Femur (tissue), 1 donor: ENCODE measurements at regions not wholly inside any gene's neighbourhood (a gene's known extent, or its start where the extent isn't known, plus 50 kb on each side); places are given as distances from the start of the nearest gene placed in this dataset.
"Not testable (repeated sequence)": the region's sequence is repeated elsewhere in the genome, so short reads cannot be mapped to it uniquely, and the experiment has no call there.

Experiments used
- DNase-seq: peaks from one replicate; pipeline ENCODE4 v3.0.0-alpha.2; 2017

DNA sequence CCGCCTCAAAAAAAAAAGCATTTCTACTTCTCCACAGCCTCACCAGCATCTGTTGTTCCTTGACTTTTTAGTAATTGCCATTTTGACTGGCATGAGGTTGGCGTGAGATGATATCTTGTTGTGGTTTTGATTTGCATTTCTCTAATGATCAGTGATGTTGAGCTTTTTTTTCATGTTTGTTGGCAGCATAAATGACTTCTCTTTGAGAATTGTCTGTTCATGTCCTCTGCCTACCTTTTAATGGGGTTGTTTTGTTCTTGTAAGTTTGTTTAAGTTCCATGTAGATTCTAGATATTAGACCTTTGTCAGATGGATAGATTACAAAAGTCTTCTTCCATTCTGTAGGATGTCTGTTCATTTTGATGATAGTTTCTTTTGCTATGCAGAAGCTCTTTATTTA, 182.9 kb downstream of the FOXG1 start:
- no peak for DNase-seq

- DNase-seq, result no peak
Measured at GRCh38 chr14:28952161-28952560, 185.6 kb downstream of the FOXG1 start.

DNA sequence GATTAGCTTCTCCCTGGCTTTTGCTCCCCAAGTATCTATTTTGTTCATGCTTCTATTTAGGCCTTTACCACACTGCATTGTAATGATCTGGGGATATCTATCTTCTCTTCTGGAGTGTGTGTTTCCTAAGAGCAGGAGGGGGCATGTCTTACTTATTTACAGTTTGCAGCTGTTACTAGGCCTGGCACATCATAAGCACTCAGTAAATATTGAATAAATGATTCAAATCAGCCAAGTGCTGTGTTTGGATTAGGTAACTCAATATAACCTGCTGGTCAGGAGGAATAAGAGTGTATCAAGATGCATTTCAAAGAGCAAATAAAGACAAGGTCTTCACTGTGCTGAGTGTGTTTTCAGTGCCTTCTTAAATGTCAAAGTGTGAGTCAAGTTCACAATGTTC, 186.1 kb downstream of the FOXG1 start:
- no peak for DNase-seq

GRCh38 chr14:28953973-28954372, 187.4 kb downstream of the FOXG1 start:
- DNase-seq, result no peak

GRCh38 chr14:28966416-28967233, 200.0 kb downstream of the FOXG1 start:
- DNase-seq, result no peak

GRCh38 chr14:28975084-28975483, 208.5 kb downstream of the FOXG1 start:
- DNase-seq, result no peak

- DNase-seq, result no peak
Measured at GRCh38 chr14:28982228-28982627, 215.6 kb downstream of the FOXG1 start.

DNA sequence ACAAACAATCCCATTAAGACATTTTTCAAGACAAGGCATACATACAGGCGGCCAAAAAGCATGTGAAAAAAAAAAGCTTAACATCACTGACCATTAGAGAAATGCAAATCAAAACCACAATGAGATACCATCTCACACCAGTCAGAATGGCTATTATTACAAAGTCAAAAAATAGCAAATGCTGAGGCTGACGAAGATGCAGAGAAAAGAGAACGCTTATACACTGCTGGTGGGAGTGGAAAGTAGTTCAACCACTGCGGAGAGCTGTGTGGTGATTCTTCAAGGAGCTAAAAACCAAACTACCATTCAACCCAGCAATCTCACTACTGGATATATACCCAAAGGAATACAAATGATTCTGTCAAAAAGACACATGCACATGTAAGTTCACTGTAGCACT, 216.7 kb downstream of the FOXG1 start:
- DNase-seq, result no peak

DNA sequence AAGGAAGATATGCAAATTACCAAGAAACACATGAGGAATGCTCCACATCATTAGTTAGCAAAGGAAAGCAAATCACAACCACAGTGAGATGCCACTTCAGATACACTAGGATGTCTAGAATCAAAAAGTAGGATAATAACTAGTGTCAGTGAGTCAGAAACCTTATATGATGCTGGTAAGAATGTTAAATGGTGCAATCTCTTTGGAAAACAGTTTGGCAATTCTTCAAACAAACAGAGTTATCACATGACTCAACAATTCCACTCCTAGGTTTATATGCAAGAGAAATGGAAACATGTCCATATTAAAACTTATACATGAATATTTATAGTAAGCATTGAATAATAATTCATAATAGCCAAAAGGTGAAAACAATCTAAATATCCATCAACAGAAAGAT, 220.9 kb downstream of the FOXG1 start:
- no peak for DNase-seq

GRCh38 chr14:28997196-28997595, 230.6 kb downstream of the FOXG1 start:
- DNase-seq, result not testable (repeated sequence)

GRCh38 chr14:28999656-29000055, 233.1 kb downstream of the FOXG1 start:
- no peak for DNase-seq

- DNase-seq, result no peak
Measured at GRCh38 chr14:29005647-29006046, 239.1 kb downstream of the FOXG1 start.

- no peak for DNase-seq
Measured at GRCh38 chr14:29007990-29008389, 241.4 kb downstream of the FOXG1 start.

DNA sequence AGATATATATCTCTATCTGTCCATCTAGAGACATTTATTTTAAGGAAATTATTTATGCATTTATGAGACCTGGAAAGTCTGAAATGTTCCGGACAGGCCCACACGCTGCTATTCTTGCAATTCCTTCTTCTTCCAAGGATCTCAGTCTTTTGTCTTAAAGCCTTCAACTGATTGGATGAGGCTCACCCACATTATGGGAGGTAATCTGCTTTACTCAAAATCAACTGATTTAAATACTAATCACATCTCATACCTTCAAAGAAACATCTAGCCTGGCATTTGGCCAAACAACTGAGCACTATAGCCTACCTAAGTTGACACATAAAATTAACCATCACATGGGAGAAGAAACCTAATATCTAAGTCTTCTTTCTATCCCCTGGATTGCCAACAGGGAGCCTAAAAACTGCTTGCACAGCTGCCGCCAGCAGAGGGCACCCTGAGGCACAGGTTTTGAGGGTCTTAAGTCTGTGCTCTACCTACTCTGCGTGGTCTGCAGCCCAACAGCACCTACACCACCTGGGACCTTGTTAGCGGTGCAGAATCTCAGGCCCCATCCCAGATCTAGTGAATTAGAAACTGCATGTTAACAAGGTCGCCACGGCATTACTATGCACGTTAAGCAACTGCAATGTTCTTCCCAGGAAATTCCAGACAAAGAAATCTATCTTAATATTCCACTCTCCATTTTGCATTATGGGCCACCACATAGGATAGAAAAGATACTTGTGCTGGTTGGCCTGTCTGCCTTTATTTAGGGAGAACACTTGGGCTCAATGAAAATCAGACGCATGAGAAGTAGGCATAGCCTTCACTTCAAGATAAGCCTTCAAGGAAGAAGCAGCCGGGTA, 249.7 kb downstream of the FOXG1 start:
- DNase-seq, result peak; percentile 37

GRCh38 chr14:29023505-29023904, 256.9 kb downstream of the FOXG1 start:
- DNase-seq, result not testable (repeated sequence)

GRCh38 chr14:29027441-29027840, 260.9 kb downstream of the FOXG1 start:
- not testable (repeated sequence) for DNase-seq

- DNase-seq, result not testable (repeated sequence)
Measured at GRCh38 chr14:29027941-29028705, 261.5 kb downstream of the FOXG1 start.

- no peak for DNase-seq
Measured at GRCh38 chr14:29028973-29029582, 262.5 kb downstream of the FOXG1 start.

GRCh38 chr14:29030121-29030520, 263.5 kb downstream of the FOXG1 start:
- no peak for DNase-seq

- DNase-seq, result no peak
Measured at GRCh38 chr14:29030970-29031369, 264.4 kb downstream of the FOXG1 start.

GRCh38 chr14:29035134-29035533, 268.5 kb downstream of the FOXG1 start:
- DNase-seq, result peak; percentile 45

DNA sequence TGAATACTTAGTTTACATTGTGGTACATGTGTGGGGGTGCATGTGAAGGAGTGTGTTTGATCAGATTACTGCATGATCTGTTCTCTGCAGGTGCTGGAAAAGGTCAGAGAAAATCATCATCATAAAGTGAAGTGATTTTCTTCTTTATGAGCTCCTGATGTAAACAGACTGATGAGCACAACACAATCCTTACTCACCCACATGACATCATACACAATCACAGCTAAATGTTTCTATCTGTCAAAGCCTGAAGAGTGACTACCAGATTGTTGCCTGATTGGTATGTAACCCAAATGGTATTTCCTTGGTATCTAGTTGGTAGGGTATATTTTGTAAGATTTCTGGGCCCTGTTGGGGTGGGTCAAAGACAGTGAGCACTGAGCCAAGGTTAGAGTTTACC, 270.8 kb downstream of the FOXG1 start:
- no peak for DNase-seq

GRCh38 chr14:29039171-29039570, 272.6 kb downstream of the FOXG1 start:
- no peak for DNase-seq
